CD8-positive, alpha-beta memory T cell (primary cell): ENCODE measurements at regions not wholly inside any gene's neighbourhood (a gene's known extent, or its start where the extent isn't known, plus 50 kb on each side); places are given as distances from the start of the nearest gene placed in this dataset.

ENCODE experiments used
- CTCF ChIA-PET: fragments of 350-600 bp; sonication (Branson Sonifier 250); formaldehyde crosslinking; loops from one replicate; lab custom pipeline; 2021; ENCODE audit warnings: antibody characterized with exemption; lab: Charles Lee
- POLR2A ChIA-PET: fragments of 350-600 bp; sonication (Branson Sonifier 250); formaldehyde crosslinking; loops from one replicate; lab custom pipeline; 2021; ENCODE audit warnings: antibody characterized with exemption; lab: Charles Lee
- DNase-seq, 5 donors: peaks; one replicate each; pipeline versions ENCODE4 v3.0.0 to v3.0.0-alpha.2; 2020 to 2022; ENCODE audit warnings: mixed read lengths in 1 of 5
- H3K27ac ChIP-seq: one replicate; pipeline ENCODE4 v1.7.0; 2013; ENCODE audit warnings: low read depth, mild to moderate bottlenecking, low read length, moderate library complexity
- H3K27me3 ChIP-seq: 2 replicates; pipeline ENCODE4 v1.7.0; 2013; ENCODE audit warnings: low read length, mild to moderate bottlenecking; ENCODE audit not compliant: insufficient read depth, poor library complexity, severe bottlenecking
- H3K36me3 ChIP-seq: 2 replicates; pipeline ENCODE4 v1.7.0; 2013; ENCODE audit warnings: mild to moderate bottlenecking, low read length, moderate library complexity; ENCODE audit not compliant: insufficient read depth
- H3K4me1 ChIP-seq: 2 replicates; pipeline ENCODE4 v1.7.0; 2013; ENCODE audit warnings: mild to moderate bottlenecking, low read length, moderate library complexity; ENCODE audit not compliant: insufficient read depth
- H3K4me3 ChIP-seq: 2 replicates; pipeline ENCODE4 v1.7.0; 2013; ENCODE audit warnings: mild to moderate bottlenecking, low read length
- H3K9me3 ChIP-seq: 2 replicates; pipeline ENCODE4 v1.7.0; 2013; ENCODE audit warnings: mild to moderate bottlenecking, low read length
- H3K27ac Mint-ChIP-seq, 8 donors: one replicate each; pipeline ENCODE4 v1.8.0; 2020 to 2021; ENCODE audit warnings: mixed read lengths in 8 of 8, mild to moderate bottlenecking in 6 of 8, inconsistent platforms in 3 of 8, moderate library complexity in 3 of 8
- H3K27me3 Mint-ChIP-seq, 2 donors: one replicate each; pipeline ENCODE4 v1.8.0; 2020 to 2021; ENCODE audit warnings: mixed read lengths in 2 of 2, mild to moderate bottlenecking in 1 of 2, moderate library complexity in 1 of 2
- H3K36me3 Mint-ChIP-seq, 3 donors: one replicate each; pipeline ENCODE4 v1.8.0; 2020 to 2021; ENCODE audit warnings: mixed read lengths in 3 of 3, inconsistent platforms in 1 of 3, mild to moderate bottlenecking in 1 of 3
- H3K4me1 Mint-ChIP-seq, 3 donors: one replicate each; pipeline ENCODE4 v1.8.0; 2020 to 2021; ENCODE audit warnings: mixed read lengths in 3 of 3, inconsistent platforms in 1 of 3, mild to moderate bottlenecking in 1 of 3
- H3K4me3 Mint-ChIP-seq, 7 donors: one replicate each; pipeline ENCODE4 v1.8.0; 2020 to 2021; ENCODE audit warnings: mixed read lengths in 7 of 7, mild to moderate bottlenecking in 6 of 7, moderate library complexity in 4 of 7, inconsistent platforms in 2 of 7
- H3K9me3 Mint-ChIP-seq, 5 donors: one replicate each; pipeline ENCODE4 v1.8.0; 2020 to 2022; ENCODE audit warnings: mixed read lengths in 5 of 5, mild to moderate bottlenecking in 3 of 5, moderate library complexity in 2 of 5, inconsistent platforms in 1 of 5

GRCh38 chr20:20843982-20844381 lies 131.5 kb upstream of the RALGAPA2 start:
- Mint-ChIP-seq H3K36me3 (no peaks in the 10 kb centered on the region), H3K4me1 (no peaks in the 10 kb centered on the region), H3K4me3 (no peak overlapping the region), H3K27ac (peak overlapping the region in 1 of 8 donors; percentile 42), H3K27me3 (peaks cover 1 to 14% of the 10 kb centered on the region in 2 donors), H3K9me3 (no peaks in the 10 kb centered on the region)
- Histone ChIP-seq H3K27me3 (no peaks in the 10 kb centered on the region), H3K27ac (no peak overlapping the region), H3K4me3 (no peak overlapping the region), H3K4me1 (no peaks in the 10 kb centered on the region), H3K36me3 (no peaks in the 10 kb centered on the region), H3K9me3 (no peaks in the 10 kb centered on the region)
- ChIA-PET POLR2A (no interaction called here), CTCF (interaction anchor here (1.1 kb wide), 1 partner anchor 16 kb away, joined by 3 read pairs; no protein-coding TSS in a partner anchor)
- DNase-seq, result no peak

DNA sequence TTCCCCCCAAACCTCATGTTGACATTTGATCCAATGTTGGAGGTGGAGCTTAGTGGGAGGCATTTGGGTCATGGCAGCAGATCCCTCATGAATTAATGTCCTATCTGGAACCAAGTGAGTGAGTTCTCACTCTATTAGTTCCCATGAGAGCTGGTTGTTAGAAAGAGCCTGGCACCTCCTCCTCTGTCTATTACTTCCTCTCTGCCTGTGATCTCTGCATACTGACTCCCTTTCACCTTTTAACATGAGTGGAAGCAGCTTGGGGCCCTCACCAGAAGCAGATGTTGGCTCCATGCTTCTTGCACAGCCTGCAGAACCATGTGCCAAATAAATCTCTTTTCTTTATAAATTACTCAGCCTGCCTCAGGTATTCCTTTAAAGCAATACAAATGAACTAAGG lies 127.3 kb upstream of the RALGAPA2 start:
- no peak overlapping the region for H3K27ac ChIP-seq
- H3K36me3 ChIP-seq, result no peaks in the 10 kb centered on the region
- H3K9me3 Mint-ChIP-seq, result no peaks in the 10 kb centered on the region
- H3K4me1 Mint-ChIP-seq, result peaks cover 3 to 5% (median 3%) of the 10 kb centered on the region in 3 donors
- no peak overlapping the region for H3K27ac Mint-ChIP-seq
- DNase-seq, result no peak
- no peaks in the 10 kb centered on the region for H3K36me3 Mint-ChIP-seq
- CTCF ChIA-PET, result interaction anchor here (1.0 to 1.6 kb wide), 2 partner anchors 15 to 665 kb away, joined by 3 to 4 read pairs; no protein-coding TSS in a partner anchor
- no peaks in the 10 kb centered on the region for H3K9me3 ChIP-seq
- no peak overlapping the region for H3K4me3 Mint-ChIP-seq
- H3K27me3 ChIP-seq, result no peaks in the 10 kb centered on the region
- peaks cover 2 to 26% of the 10 kb centered on the region in 2 donors for H3K27me3 Mint-ChIP-seq
- POLR2A ChIA-PET, result no interaction called here
- no peak overlapping the region for H3K4me3 ChIP-seq
- no peaks in the 10 kb centered on the region for H3K4me1 ChIP-seq

GRCh38 chr20:20837574-20838021 lies 125.2 kb upstream of the RALGAPA2 start:
- no peak overlapping the region for H3K4me3 Mint-ChIP-seq
- ChIA-PET CTCF (interaction anchor here (1.1 to 1.9 kb wide), 3 partner anchors 11 to 16 kb away, joined by 3 to 4 read pairs (median 4); no protein-coding TSS in a partner anchor), POLR2A (no interaction called here)
- H3K4me3 ChIP-seq, result no peak overlapping the region
- H3K9me3 Mint-ChIP-seq, result no peaks in the 10 kb centered on the region
- H3K4me1 Mint-ChIP-seq, result peaks cover 3 to 5% (median 3%) of the 10 kb centered on the region in 3 donors
- H3K36me3 Mint-ChIP-seq, result no peaks in the 10 kb centered on the region
- H3K27ac Mint-ChIP-seq, result no peak overlapping the region
- H3K36me3 ChIP-seq, result no peaks in the 10 kb centered on the region
- DNase-seq, result peak in 1 of 5 donors; percentile 15
- H3K27ac ChIP-seq, result no peak overlapping the region
- H3K27me3 ChIP-seq, result no peaks in the 10 kb centered on the region
- H3K27me3 Mint-ChIP-seq, result peaks cover 2 to 32% of the 10 kb centered on the region in 2 donors
- H3K9me3 ChIP-seq, result no peaks in the 10 kb centered on the region
- H3K4me1 ChIP-seq, result no peaks in the 10 kb centered on the region

- Histone ChIP-seq H3K36me3 (no peaks in the 10 kb centered on the region), H3K4me1 (no peaks in the 10 kb centered on the region), H3K27ac (no peak overlapping the region), H3K9me3 (no peaks in the 10 kb centered on the region), H3K27me3 (no peaks in the 10 kb centered on the region), H3K4me3 (no peak overlapping the region)
- ChIA-PET CTCF (interaction anchor here (1.2 to 1.9 kb wide), 3 partner anchors 10 to 668 kb away, joined by 3 to 5 read pairs (median 4); no protein-coding TSS in a partner anchor), POLR2A (no interaction called here)
- Mint-ChIP-seq H3K9me3 (no peaks in the 10 kb centered on the region), H3K4me1 (peaks cover 3 to 5% (median 3%) of the 10 kb centered on the region in 3 donors), H3K27ac (no peak overlapping the region), H3K4me3 (no peak overlapping the region), H3K36me3 (no peaks in the 10 kb centered on the region), H3K27me3 (peaks cover 2 to 28% of the 10 kb centered on the region in 2 donors)
- DNase-seq, result no peak
Observed at GRCh38 chr20:20836836-20837235, 124.4 kb upstream of the RALGAPA2 start.

DNA sequence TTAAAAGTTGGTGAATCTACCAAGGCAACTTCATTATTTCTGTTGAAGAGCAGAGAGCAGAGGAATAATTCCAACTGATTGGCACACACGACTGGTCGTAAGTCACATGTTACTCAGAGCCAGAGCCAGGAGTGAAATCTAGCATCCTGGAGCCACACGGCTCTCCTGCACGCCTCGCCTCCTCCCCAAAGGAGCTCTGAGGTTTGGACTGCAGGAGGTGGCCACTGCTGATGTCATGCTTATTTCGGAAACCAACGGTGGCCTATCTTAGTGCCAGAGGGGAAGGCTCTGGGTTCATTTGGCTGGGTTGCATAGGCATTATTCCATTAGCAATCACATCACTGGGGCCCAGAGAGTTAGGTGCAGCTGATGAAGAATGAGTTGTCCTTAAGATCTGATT lies 123.5 kb upstream of the RALGAPA2 start:
- H3K4me1 ChIP-seq, result no peaks in the 10 kb centered on the region
- ChIA-PET CTCF (interaction anchor here (1.0 to 1.3 kb wide), 2 partner anchors 360 to 669 kb away, joined by 4 to 5 read pairs; no protein-coding TSS in a partner anchor), POLR2A (no interaction called here)
- no peak for DNase-seq
- H3K4me3 Mint-ChIP-seq, result no peak overlapping the region
- H3K36me3 ChIP-seq, result no peaks in the 10 kb centered on the region
- no peaks in the 10 kb centered on the region for H3K9me3 Mint-ChIP-seq
- no peaks in the 10 kb centered on the region for H3K9me3 ChIP-seq
- H3K36me3 Mint-ChIP-seq, result no peaks in the 10 kb centered on the region
- no peak overlapping the region for H3K27ac ChIP-seq
- no peak overlapping the region for H3K27ac Mint-ChIP-seq
- H3K4me3 ChIP-seq, result no peak overlapping the region
- no peaks in the 10 kb centered on the region for H3K27me3 ChIP-seq
- H3K4me1 Mint-ChIP-seq, result peaks cover 3 to 5% (median 3%) of the 10 kb centered on the region in 3 donors
- H3K27me3 Mint-ChIP-seq, result peaks cover 2 to 29% of the 10 kb centered on the region in 2 donors

- ChIA-PET CTCF (no interaction called here), POLR2A (no interaction called here)
- no peaks in the 10 kb centered on the region for H3K36me3 ChIP-seq
- no peak for DNase-seq
- H3K27me3 ChIP-seq, result no peaks in the 10 kb centered on the region
- H3K4me1 Mint-ChIP-seq, result peaks cover 3 to 5% (median 3%) of the 10 kb centered on the region in 3 donors
- peaks cover 0 to 6% (median 0%) of the 10 kb centered on the region in 5 donors for H3K9me3 Mint-ChIP-seq
- no peak overlapping the region for H3K4me3 Mint-ChIP-seq
- H3K27ac Mint-ChIP-seq, result no peak overlapping the region
- H3K36me3 Mint-ChIP-seq, result no peaks in the 10 kb centered on the region
- H3K27me3 Mint-ChIP-seq, result peaks cover 4 to 26% of the 10 kb centered on the region in 2 donors
- H3K4me1 ChIP-seq, result no peaks in the 10 kb centered on the region
- H3K9me3 ChIP-seq, result no peaks in the 10 kb centered on the region
- no peak overlapping the region for H3K4me3 ChIP-seq
- H3K27ac ChIP-seq, result no peak overlapping the region
Observed at GRCh38 chr20:20834008-20834407, 121.6 kb upstream of the RALGAPA2 start.

- no peak overlapping the region for H3K27ac ChIP-seq
- Mint-ChIP-seq H3K27me3 (peaks cover 4 to 24% of the 10 kb centered on the region in 2 donors), H3K4me1 (peaks cover 3 to 5% (median 3%) of the 10 kb centered on the region in 3 donors), H3K4me3 (peak overlapping the region in 1 of 7 donors; percentile 57), H3K9me3 (peaks cover 0 to 6% (median 0%) of the 10 kb centered on the region in 5 donors), H3K27ac (no peak overlapping the region), H3K36me3 (no peaks in the 10 kb centered on the region)
- no peaks in the 10 kb centered on the region for H3K27me3 ChIP-seq
- H3K9me3 ChIP-seq, result no peaks in the 10 kb centered on the region
- no peak for DNase-seq
- CTCF ChIA-PET, result interaction anchor here (0.9 kb wide), 1 partner anchor 8 kb away, joined by 3 read pairs; no protein-coding TSS in a partner anchor
- H3K4me1 ChIP-seq, result no peaks in the 10 kb centered on the region
- POLR2A ChIA-PET, result no interaction called here
- no peak overlapping the region for H3K4me3 ChIP-seq
- H3K36me3 ChIP-seq, result no peaks in the 10 kb centered on the region
Observed at GRCh38 chr20:20832715-20833114, 120.3 kb upstream of the RALGAPA2 start.

DNA sequence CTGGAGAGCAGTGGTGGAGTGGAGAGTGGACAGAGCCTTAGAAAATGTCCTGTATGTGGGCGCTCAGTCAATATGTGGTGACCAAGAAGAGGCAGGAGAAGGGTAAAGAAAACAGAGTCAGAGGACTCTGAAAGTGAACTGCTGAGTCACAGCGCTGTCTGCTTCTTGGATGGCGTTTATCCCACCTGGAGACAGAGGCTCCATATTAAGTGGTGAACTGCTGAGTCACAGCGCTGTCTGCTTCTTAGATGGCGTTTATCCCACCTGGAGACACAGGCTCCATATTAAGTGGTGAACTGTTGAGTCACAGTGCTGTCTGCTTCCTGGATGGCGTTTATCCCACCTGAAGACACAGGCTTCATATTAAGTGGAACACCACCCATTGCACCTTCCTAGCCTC lies 119.3 kb upstream of the RALGAPA2 start:
- Mint-ChIP-seq H3K27me3 (peaks cover 5 to 22% of the 10 kb centered on the region in 2 donors), H3K4me1 (no peaks in the 10 kb centered on the region), H3K36me3 (no peaks in the 10 kb centered on the region), H3K27ac (no peak overlapping the region), H3K9me3 (peaks cover 0 to 6% (median 0%) of the 10 kb centered on the region in 5 donors), H3K4me3 (no peak overlapping the region)
- Histone ChIP-seq H3K27me3 (no peaks in the 10 kb centered on the region), H3K4me3 (no peak overlapping the region), H3K36me3 (no peaks in the 10 kb centered on the region), H3K9me3 (no peaks in the 10 kb centered on the region), H3K27ac (no peak overlapping the region), H3K4me1 (no peaks in the 10 kb centered on the region)
- no peak for DNase-seq
- ChIA-PET CTCF (interaction anchor here (0.9 kb wide), 1 partner anchor 9 kb away, joined by 3 read pairs; no protein-coding TSS in a partner anchor), POLR2A (no interaction called here)
